Heart right ventricle (tissue), 16 donors: ENCODE measurements at regions not wholly inside any gene's neighbourhood (a gene's known extent, or its start where the extent isn't known, plus 50 kb on each side); places are given as distances from the start of the nearest gene placed in this dataset.

ENCODE experiments used
- ATAC-seq, 8 donors: fragments of 200-7000 bp; cut with Tn5 transposase; one replicate each; pipeline ENCODE4 v1.9.1; 2020; ENCODE audit warnings: mild to moderate bottlenecking in 8 of 8, moderate library complexity in 8 of 8, moderate number of reproducible peaks in 1 of 8
- DNase-seq, 2 donors: peaks; one replicate each; pipeline ENCODE4 v3.0.0-alpha.2; 2020
- H3K27ac ChIP-seq, 10 donors: fragments of 200-600 bp; sonication (generic) in 2 of 10; one replicate each; pipeline versions ENCODE4 v1.5.0 to v1.8.0; 2020 to 2022; ENCODE audit warnings: mild to moderate bottlenecking in 3 of 10
- H3K27me3 ChIP-seq, 7 donors: fragments of 200-600 bp; one replicate each; pipeline ENCODE4 v1.8.0; 2021 to 2022; ENCODE audit warnings: mild to moderate bottlenecking in 2 of 7
- H3K36me3 ChIP-seq, 9 donors: fragments of 200-600 bp; sonication (generic) in 1 of 9; one replicate each; pipeline versions ENCODE4 v1.5.0 to v1.8.0; 2020 to 2022; ENCODE audit warnings: mild to moderate bottlenecking in 2 of 9
- H3K4me1 ChIP-seq, 9 donors: fragments of 200-600 bp; sonication (generic) in 1 of 9; one replicate each; pipeline versions ENCODE4 v1.5.0 to v1.8.0; 2020 to 2022; ENCODE audit warnings: mild to moderate bottlenecking in 4 of 9
- H3K4me3 ChIP-seq, 10 donors: fragments of 200-600 bp; sonication (generic) in 2 of 10; one replicate each; pipeline versions ENCODE4 v1.5.0 to v1.8.0; 2020 to 2022; ENCODE audit warnings: mild to moderate bottlenecking in 7 of 10, moderate library complexity in 2 of 10
- H3K9me3 ChIP-seq, 11 donors: fragments of 200-600 bp in 10 of 11; sonication (generic) in 2 of 11; one replicate each; pipeline versions ENCODE4 v1.5.0 to v1.8.0; 2013 to 2022; ENCODE audit warnings: mild to moderate bottlenecking in 2 of 11, control low read depth in 1 of 11, moderate library complexity in 1 of 11
- WGBS, 2 donors: extraction: QIAGEN DNeasy Blood & Tissue Kit; methylation state at CpG; one replicate each; pipeline ENCODE4 v1.1.7; 2013; ENCODE audit warnings: inconsistent platforms in 1 of 2; 5-methylcytosine and 5-hydroxymethylcytosine counted together
- intact Hi-C, 10 donors: fragments of 100-400 bp; cut with DNase I; formaldehyde crosslinking; loops; one replicate each; pipeline versions ENCODE4 v1.11.1 to v1.14.2; 2022
- TF ChIP-seq, protein P1 (sequence below), 9 donors: fragments of 200-600 bp; sonication (generic) in 2 of 9; IDR thresholded peaks; one replicate each; pipeline versions ENCODE4 v1.5.0 to v1.8.0; 2021 to 2022; ENCODE audit warnings: antibody characterized with exemption in 9 of 9, mild to moderate bottlenecking in 5 of 9, moderate library complexity in 1 of 9
- donor health status: Arrhythmogenic right ventricular cardiomyopathy.
- donor health status: ischemic (EF 13 %, LVEDD 7.1; RV severe dilation, severe dysfunction).
- donor health status: healthy with polysubstance abuse.
- donor health status: DM: no; HTN: yes; CAD: no.
- donor health status: DM: no; HTN: no; CAD: no.
- donor health status: ischemic (EF 25% LVEDD 6.9; RV normal size, moderate dysfunction).
- donor health status: ischemic (EF 25% LVEDD 5.7; RV mildly dilated, moderate dysfunction).
- donor health status: healthy.
- donor health status: DM: yes; HTN: yes; CAD: no.
- donor health status: Ischemic cardiomyopathy.
- donor health status: ischemic (EF 35%, LVEDD 5.7; RV mildly dilated, moderate dysfunction).
- donor health status: nonischemic (EF 11% LVEDD 7.7; RV severe dilation, severe dysfunction).
- donor health status: DM: yes; HTN: yes; CAD: no.
- donor health status: PGD.
- donor health status: ischemic (EF 29% LVEDD 5.4; RV normal size, mild dysfunction).
- donor health status: nonischemic (EF 23%, LVEDD 6.1; RV moderate dilation, normal function).

DNA sequence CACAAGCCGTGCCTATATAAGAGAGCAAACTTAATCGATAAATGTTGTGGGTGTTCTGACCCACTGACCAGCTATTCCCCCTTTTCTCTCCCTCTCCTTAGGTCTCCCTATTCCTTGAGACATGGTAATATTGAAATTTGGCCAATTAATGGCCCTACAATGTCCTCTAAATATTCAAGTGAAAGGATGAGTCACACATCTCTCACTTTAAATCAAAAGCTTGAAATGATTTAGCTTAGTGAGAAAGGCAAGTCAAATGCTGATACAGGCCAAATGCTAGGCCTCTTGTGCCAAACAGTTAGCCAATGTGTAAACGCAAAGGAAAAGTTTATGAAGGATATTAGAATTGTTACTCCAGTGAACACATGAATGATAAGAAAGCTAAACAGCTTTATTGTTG lies 102.2 kb upstream of the CPNE8 start:
- Histone ChIP-seq H3K27me3 (no peaks in the 10 kb centered on the region), H3K27ac (no peak overlapping the region), H3K9me3 (no peaks in the 10 kb centered on the region), H3K4me1 (no peaks in the 10 kb centered on the region), H3K36me3 (no peaks in the 10 kb centered on the region), H3K4me3 (no peak overlapping the region)
- ATAC-seq (no peak), DNase-seq (no peak)
- TF ChIP-seq, protein P1, sequence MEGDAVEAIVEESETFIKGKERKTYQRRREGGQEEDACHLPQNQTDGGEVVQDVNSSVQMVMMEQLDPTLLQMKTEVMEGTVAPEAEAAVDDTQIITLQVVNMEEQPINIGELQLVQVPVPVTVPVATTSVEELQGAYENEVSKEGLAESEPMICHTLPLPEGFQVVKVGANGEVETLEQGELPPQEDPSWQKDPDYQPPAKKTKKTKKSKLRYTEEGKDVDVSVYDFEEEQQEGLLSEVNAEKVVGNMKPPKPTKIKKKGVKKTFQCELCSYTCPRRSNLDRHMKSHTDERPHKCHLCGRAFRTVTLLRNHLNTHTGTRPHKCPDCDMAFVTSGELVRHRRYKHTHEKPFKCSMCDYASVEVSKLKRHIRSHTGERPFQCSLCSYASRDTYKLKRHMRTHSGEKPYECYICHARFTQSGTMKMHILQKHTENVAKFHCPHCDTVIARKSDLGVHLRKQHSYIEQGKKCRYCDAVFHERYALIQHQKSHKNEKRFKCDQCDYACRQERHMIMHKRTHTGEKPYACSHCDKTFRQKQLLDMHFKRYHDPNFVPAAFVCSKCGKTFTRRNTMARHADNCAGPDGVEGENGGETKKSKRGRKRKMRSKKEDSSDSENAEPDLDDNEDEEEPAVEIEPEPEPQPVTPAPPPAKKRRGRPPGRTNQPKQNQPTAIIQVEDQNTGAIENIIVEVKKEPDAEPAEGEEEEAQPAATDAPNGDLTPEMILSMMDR (IDR thresholded peaks at IDR 0.05): no peak
- intact Hi-C loops: loop anchor here in 1 of 10 donors (5.0 kb wide), 1 partner anchor 885 kb away; no protein-coding TSS in a partner anchor
- 49 to 89% methylated on average over 3 of the region's 3 CpGs for WGBS, 2 donors

DNA sequence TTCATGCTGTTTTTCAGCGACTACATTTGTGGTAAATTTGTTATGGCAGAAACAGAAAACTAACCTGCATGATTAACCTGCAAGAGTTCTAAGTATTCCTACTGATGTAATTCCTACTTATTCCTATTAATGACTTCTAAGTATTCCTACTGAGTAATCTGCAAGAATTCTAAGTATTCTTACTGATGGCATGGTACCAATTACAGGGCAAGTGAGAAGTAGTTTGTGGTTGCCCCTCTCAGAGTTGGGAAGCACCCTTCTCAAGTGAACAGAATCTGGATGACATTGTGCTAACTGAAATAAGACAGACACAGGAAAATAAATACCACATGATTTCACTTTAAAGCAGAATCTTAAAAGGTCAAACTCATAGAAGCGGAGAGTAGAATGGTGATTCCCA lies 100.9 kb upstream of the CPNE8 start:
- H3K27me3 ChIP-seq: no peaks in the 10 kb centered on the region
- no peak for ATAC-seq
- TF ChIP-seq, protein P1 (IDR thresholded peaks at IDR 0.05): no peak
- H3K9me3 ChIP-seq: no peaks in the 10 kb centered on the region
- no peak for DNase-seq
- intact Hi-C loops: loop anchor here in 1 of 10 donors (5.0 kb wide), 1 partner anchor 884 kb away; no protein-coding TSS in a partner anchor
- H3K4me1 ChIP-seq: no peaks in the 10 kb centered on the region
- H3K4me3 ChIP-seq: no peak overlapping the region
- no peak overlapping the region for H3K27ac ChIP-seq
- WGBS, 2 donors: 87 to 91% methylated on average over 2 of the region's 2 CpGs
- no peaks in the 10 kb centered on the region for H3K36me3 ChIP-seq

DNA sequence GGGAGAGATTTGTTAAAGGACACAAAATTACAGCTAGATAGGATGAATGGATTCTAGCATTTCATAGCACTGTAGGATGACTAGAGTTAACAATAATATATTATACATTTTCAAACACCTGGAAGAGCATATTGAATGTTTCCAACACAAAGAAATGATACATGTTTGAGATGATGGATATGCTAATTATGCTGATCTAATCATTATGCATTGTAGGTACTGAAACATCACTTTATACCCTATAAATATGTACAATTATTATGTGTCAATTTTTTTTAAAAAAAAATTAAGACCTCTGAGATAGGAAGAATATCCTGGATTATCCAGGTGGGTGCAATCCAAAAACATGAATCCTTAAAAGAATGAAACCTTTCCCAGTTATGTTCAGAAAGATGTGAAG lies 100.3 kb upstream of the CPNE8 start:
- DNase-seq (no peak), ATAC-seq (no peak)
- TF ChIP-seq, protein P1 (IDR thresholded peaks at IDR 0.05): no peak
- Histone ChIP-seq H3K36me3 (no peaks in the 10 kb centered on the region), H3K27me3 (no peaks in the 10 kb centered on the region), H3K27ac (no peak overlapping the region), H3K4me3 (no peak overlapping the region), H3K4me1 (no peaks in the 10 kb centered on the region), H3K9me3 (no peaks in the 10 kb centered on the region)
- intact Hi-C loops: loop anchor here in 1 of 10 donors (5.0 kb wide), 1 partner anchor 883 kb away; no protein-coding TSS in a partner anchor

DNA sequence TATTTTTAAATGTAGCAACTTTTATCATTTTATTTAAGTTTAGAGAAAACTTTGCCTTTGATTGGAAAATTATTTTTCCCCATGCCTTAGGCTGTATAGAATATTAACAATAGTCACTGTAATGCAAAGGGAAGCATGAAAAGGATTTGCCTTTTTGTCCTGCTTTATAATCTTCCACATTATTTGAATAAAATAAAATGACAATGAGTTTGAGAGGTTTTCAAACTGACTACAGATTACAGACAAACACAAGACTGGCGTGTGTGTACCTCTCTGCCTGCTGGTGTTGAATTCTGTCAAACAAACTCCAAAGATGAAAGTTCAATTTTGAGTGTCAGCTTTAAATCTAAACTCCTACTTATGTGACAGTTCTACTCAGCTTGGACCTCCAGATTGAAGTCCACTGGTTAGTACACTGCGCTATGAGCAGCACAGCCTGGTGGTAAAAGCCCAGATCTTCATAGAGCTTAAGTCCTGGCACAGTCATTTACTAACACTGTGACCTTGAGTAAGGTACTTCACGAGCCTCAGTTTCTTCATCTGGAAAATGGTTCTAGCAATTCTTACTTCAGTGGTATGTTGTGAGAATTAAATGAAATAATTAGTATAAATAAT lies 98.3 kb upstream of the CPNE8 start:
- Histone ChIP-seq H3K27ac (no peak overlapping the region), H3K4me1 (no peaks in the 10 kb centered on the region), H3K27me3 (no peaks in the 10 kb centered on the region), H3K4me3 (no peak overlapping the region), H3K36me3 (no peaks in the 10 kb centered on the region), H3K9me3 (no peaks in the 10 kb centered on the region)
- WGBS, 2 donors: 48 to 63% methylated on average over 3 of the region's 3 CpGs
- intact Hi-C loops: no loop called here
- DNase-seq (no peak), ATAC-seq (no peak)
- TF ChIP-seq, protein P1 (IDR thresholded peaks at IDR 0.05): no peak
